K562 (cell line): ENCODE measurements at regions not wholly inside any gene's neighbourhood (a gene's known extent, or its start where the extent isn't known, plus 50 kb on each side); places are given as distances from the start of the nearest gene placed in this dataset.

Experiments used
- ATAC-seq: fragments of 200-7000 bp; cut with Tn5 transposase; 3 replicates; pipeline ENCODE4 v1.9.1; 2020; ENCODE audit warnings: moderate library complexity
- BruUV-seq: library from RNA; stranded (reverse); fragments of 400-500 nt; replicated peaks from 2 replicates; lab custom pipeline; 2021; lab: Mats Ljungman, UMichigan
- CTCF ChIA-PET: fragments of 300-600 bp; formaldehyde crosslinking; extraction: SDS; loops from one replicate; lab custom pipeline; 2021; ENCODE audit warnings: low intra/inter-chr PET ratio; lab: Yijun Ruan, JAX
- POLR2A ChIA-PET: fragments of 300-600, 350-650 bp; sonication (Branson Sonifier 250); formaldehyde crosslinking; extraction: SDS; loops from one replicate; lab custom pipeline; 2021; ENCODE audit warnings: antibody characterized with exemption, inconsistent platforms; lab: Yijun Ruan, JAX
- DNase-seq, 4 experiments: peaks; one replicate each; pipeline versions ENCODE4 v3.0.0 to v3.0.0-alpha.2; 2011 to 2018; ENCODE audit warnings: low spot score in 3 of 4, mixed read lengths in 3 of 4; ENCODE audit errors: extremely low read depth in 1 of 4
- FAIRE-seq: peaks from 2 replicates; lab custom pipeline; 2011; peaks lifted over from hg19 to GRCh38; lab: Jason Lieb, UNC
- H2AFZ ChIP-seq: 2 replicates; pipeline ENCODE4 v1.6.0; 2011; ENCODE audit warnings: low read depth, low read length, control low read depth, inconsistent platforms
- H3K27ac ChIP-seq: fragments of 200-600 bp; 3 replicates; pipeline ENCODE4 v1.8.0; 2011; ENCODE audit warnings: low read depth, mild to moderate bottlenecking, control low read depth, inconsistent platforms, low read length, moderate library complexity, mixed read lengths; ENCODE audit errors: extremely low read depth
- H3K27me3 ChIP-seq, 2 experiments: fragments of 300-600 bp in 1 of 2; 2 replicates in 1 of 2; 3 replicates in 1 of 2; pipeline versions ENCODE4 v1.6.0 to v1.8.0; 2011; ENCODE audit warnings: inconsistent platforms in 2 of 2, low read length in 2 of 2, mild to moderate bottlenecking in 1 of 2, mixed read lengths in 1 of 2, moderate library complexity in 1 of 2; ENCODE audit not compliant: control insufficient read depth in 2 of 2, insufficient read depth in 2 of 2
- H3K36me3 ChIP-seq: fragments of 300-600 bp; 3 replicates; pipeline ENCODE4 v1.8.0; 2011; ENCODE audit warnings: mild to moderate bottlenecking, low read length, inconsistent platforms; ENCODE audit not compliant: control insufficient read depth, insufficient read depth
- H3K4me1 ChIP-seq, 2 experiments: fragments of 200-600 bp in 1 of 2; replicated peaks in 1 of 2; 2 replicates in 1 of 2; 3 replicates in 1 of 2; pipeline versions ENCODE4 v1.5.1 to v1.8.0; 2011; ENCODE audit warnings: inconsistent platforms in 2 of 2, low read length in 2 of 2, mild to moderate bottlenecking in 1 of 2, mixed read lengths in 1 of 2, moderate library complexity in 1 of 2; ENCODE audit not compliant: control insufficient read depth in 2 of 2, insufficient read depth in 2 of 2
- H3K4me2 ChIP-seq: 2 replicates; pipeline ENCODE4 v1.6.1; 2011; ENCODE audit warnings: low read length, control low read depth, inconsistent platforms, mixed read lengths; ENCODE audit not compliant: insufficient read depth
- H3K4me3 ChIP-seq: fragments of 200-600 bp; sonication (generic), shearing (Covaris generic); 2 replicates; pipeline ENCODE4 v1.5.1; 2016; ENCODE audit warnings: control low read depth, inconsistent platforms
- H3K79me2 ChIP-seq: fragments of 200-600 bp; 3 replicates; pipeline ENCODE4 v1.8.0; 2011; ENCODE audit warnings: low read length, inconsistent platforms; ENCODE audit not compliant: control insufficient read depth, insufficient read depth
- H3K9ac ChIP-seq, 2 experiments: 2 replicates each; pipeline versions ENCODE4 v1.6.0 to v1.6.1; 2011; ENCODE audit warnings: low read depth in 2 of 2, low read length in 2 of 2, control low read depth in 1 of 2, inconsistent platforms in 1 of 2, mild to moderate bottlenecking in 1 of 2, mixed read lengths in 1 of 2; ENCODE audit not compliant: insufficient read depth in 1 of 2
- H3K9me1 ChIP-seq: one replicate; pipeline ENCODE4 v1.6.0; 2011; ENCODE audit warnings: inconsistent platforms, mild to moderate bottlenecking, low read length, moderate library complexity; ENCODE audit not compliant: control insufficient read depth, insufficient read depth
- H3K9me3 ChIP-seq: replicated peaks from 2 replicates; pipeline ENCODE4 v1.5.1; 2011; ENCODE audit warnings: low read depth, low read length, inconsistent platforms; ENCODE audit not compliant: control insufficient read depth, insufficient read depth
- H4K20me1 ChIP-seq: replicated peaks from 2 replicates; pipeline ENCODE4 v1.6.1; 2011; ENCODE audit warnings: low read length, inconsistent platforms, mixed read lengths; ENCODE audit not compliant: control insufficient read depth, insufficient read depth
- ERF ChIP-seq: fragments of 450-650 bp; formaldehyde crosslinking; IDR thresholded peaks from 2 replicates; pipeline ENCODE4 v1.4.0; 2020; ENCODE audit warnings: mild to moderate bottlenecking, mixed read lengths
- GATA2 ChIP-seq: sonication (generic); formaldehyde crosslinking; IDR thresholded peaks from 2 replicates; pipeline ENCODE4 v1.4.0; 2020; ENCODE audit warnings: mild to moderate bottlenecking, missing genetic modification reagents
- HDAC1 ChIP-seq, 2 experiments: fragments of 450-650 bp; IDR thresholded peaks; 2 replicates each; pipeline ENCODE4 v1.6.1; 2016 to 2017; ENCODE audit warnings: inconsistent platforms in 1 of 2, mild to moderate bottlenecking in 1 of 2, moderate library complexity in 1 of 2
- NFATC3 ChIP-seq: fragments of 450-650 bp; IDR thresholded peaks from 2 replicates; pipeline ENCODE4 v1.6.1; 2017; ENCODE audit warnings: mild to moderate bottlenecking
- NFE2L1 ChIP-seq: fragments of 450-650 bp; IDR thresholded peaks from 2 replicates; pipeline ENCODE4 v1.6.1; 2016; ENCODE audit warnings: missing genetic modification characterization, low read depth, mild to moderate bottlenecking, missing compliant biosample characterization, moderate library complexity, borderline replicate concordance
- NONO ChIP-seq, 2 experiments: fragments of 200-400 bp in 1 of 2; fragments of 450-650 bp in 1 of 2; formaldehyde crosslinking in 1 of 2; IDR thresholded peaks; 2 replicates each; pipeline ENCODE4 v1.6.1; 2017; ENCODE audit warnings: low read depth in 2 of 2, mild to moderate bottlenecking in 2 of 2, moderate library complexity in 2 of 2, low read length in 1 of 2
- PHF21A ChIP-seq: fragments of 450-650 bp; IDR thresholded peaks from 2 replicates; pipeline ENCODE4 v1.6.1; 2017; ENCODE audit warnings: low read depth, borderline replicate concordance
- SP2 ChIP-seq: IDR thresholded peaks from 2 replicates; pipeline ENCODE4 v1.6.1; 2011; ENCODE audit warnings: mild to moderate bottlenecking, low read depth, low read length, moderate library complexity; ENCODE audit not compliant: poor library complexity, severe bottlenecking; ENCODE audit errors: extremely low read depth
- STAT5A ChIP-seq: IDR thresholded peaks from 2 replicates; pipeline ENCODE4 v1.6.1; 2012; ENCODE audit warnings: low read length, inconsistent platforms, borderline replicate concordance
- SUPT5H ChIP-seq: fragments of 450-650 bp; IDR thresholded peaks from 2 replicates; pipeline ENCODE4 v1.6.1; 2016
- TBP ChIP-seq: optimal IDR thresholded peaks from 2 replicates; pipeline ENCODE3; 2011; ENCODE audit warnings: low read depth, low read length, improper control_type of control experiment
- ZKSCAN1 ChIP-seq: fragments of 150-350 bp; IDR thresholded peaks from 2 replicates; pipeline ENCODE4 v1.6.1; 2016; ENCODE audit warnings: low read depth, low read length
- ZNF12 ChIP-seq: sonication (generic); formaldehyde crosslinking; IDR thresholded peaks from 2 replicates; pipeline ENCODE4 v1.4.0; 2020; ENCODE audit warnings: mild to moderate bottlenecking, missing genetic modification reagents
- WGBS: fragments of 100-300 bp; shearing (Covaris generic); methylation state at CpG from one replicate; pipeline ENCODE4 v1.1.6; 2016; ENCODE audit warnings: low coverage, mixed read lengths; ENCODE audit not compliant: insufficient coverage; ENCODE audit errors: missing lambda C conversion rate; 5-methylcytosine and 5-hydroxymethylcytosine counted together
- in situ Hi-C: fragments of 300-500 bp; cut with MboI; formaldehyde crosslinking; loops from 4 replicates; pipeline ENCODE4 v1.15.0; 2018; ENCODE audit warnings: inconsistent platforms, mixed read lengths
- intact Hi-C: fragments of 100-400 bp; cut with micrococcal nuclease; formaldehyde crosslinking; loops from 2 replicates; pipeline ENCODE4 v1.14.2; 2022
- TF ChIP-seq, protein P1 (sequence below): sonication (generic); formaldehyde crosslinking; IDR thresholded peaks from 2 replicates; pipeline ENCODE4 v1.8.1; 2023; ENCODE audit warnings: mild to moderate bottlenecking, missing genetic modification reagents, moderate library complexity
- TF ChIP-seq, protein P2 (sequence below), 2 experiments: fragments of 450-650 bp in 1 of 2; IDR thresholded peaks; 2 replicates each; pipeline ENCODE4 v1.6.1; 2011 to 2017; ENCODE audit warnings: low read depth in 2 of 2, antibody characterized with exemption in 1 of 2, borderline replicate concordance in 1 of 2, low read length in 1 of 2, mild to moderate bottlenecking in 1 of 2, mixed read lengths in 1 of 2; ENCODE audit not compliant: control insufficient read depth in 1 of 2
- TF ChIP-seq, protein P3 (sequence below): fragments of 200-800 bp; sonication (Bioruptor generic); IDR thresholded peaks from 2 replicates; pipeline ENCODE4 v1.6.1; 2017; ENCODE audit warnings: missing genetic modification characterization, missing compliant biosample characterization

DNA sequence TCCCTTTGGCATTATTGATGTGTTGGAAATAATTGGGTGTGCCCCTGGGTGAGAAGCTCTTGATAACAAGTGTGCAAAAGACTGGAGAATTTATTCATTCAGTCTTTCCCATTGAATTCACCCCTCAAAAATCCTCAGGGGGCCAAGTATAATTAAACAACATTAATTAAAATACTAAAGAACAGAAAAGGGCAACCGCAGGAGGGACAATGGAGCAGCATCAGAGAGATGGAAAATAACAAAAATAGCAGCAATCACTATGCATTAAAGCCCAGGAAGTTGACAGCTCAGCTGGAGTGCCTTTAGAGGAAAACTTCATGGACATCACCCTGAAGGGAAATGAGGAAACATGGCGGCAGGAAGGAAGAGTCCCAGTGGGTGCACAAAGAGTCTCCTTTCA is 227.6 kb downstream of the MINAR1 start:
- Histone ChIP-seq H3K9me1 (no peaks in the 10 kb centered on the region), H3K27ac (no peak overlapping the region), H3K4me2 (no peak overlapping the region), H3K27me3 (no peaks in the 10 kb centered on the region; a peak in 1 of 5 replicates), H3K4me1 (no peaks in the 10 kb centered on the region), H2AFZ (no peak overlapping the region), H3K9ac (no peak overlapping the region), H3K4me3 (no peak overlapping the region), H4K20me1 (no peaks in the 10 kb centered on the region; the same call in 1 of the 2 replicates), H3K79me2 (no peaks in the 10 kb centered on the region), H3K36me3 (no peaks in the 10 kb centered on the region), H3K9me3 (no peaks in the 10 kb centered on the region)
- ATAC-seq (no peak), FAIRE-seq (no peak), DNase-seq (no peak)
- in situ Hi-C loops: no loop called here
- TF ChIP-seq NONO (IDR thresholded peaks at IDR 0.05; ENCODE audit: low read depth in 2 of 2, low read length in 1 of 2) (no peak), STAT5A (no peak), ZNF12 (CRISPR knock-in tag) (no peak), PHF21A (no peak), NFE2L1 (no peak), ERF (CRISPR knock-in tag) (no peak), TBP (no peak), GATA2 (no peak), SUPT5H (no peak), SP2 (no peak), NFATC3 (no peak), ZKSCAN1 (no peak), HDAC1 (IDR thresholded peaks at IDR 0.05) (no peak)
- TF ChIP-seq, protein P1, sequence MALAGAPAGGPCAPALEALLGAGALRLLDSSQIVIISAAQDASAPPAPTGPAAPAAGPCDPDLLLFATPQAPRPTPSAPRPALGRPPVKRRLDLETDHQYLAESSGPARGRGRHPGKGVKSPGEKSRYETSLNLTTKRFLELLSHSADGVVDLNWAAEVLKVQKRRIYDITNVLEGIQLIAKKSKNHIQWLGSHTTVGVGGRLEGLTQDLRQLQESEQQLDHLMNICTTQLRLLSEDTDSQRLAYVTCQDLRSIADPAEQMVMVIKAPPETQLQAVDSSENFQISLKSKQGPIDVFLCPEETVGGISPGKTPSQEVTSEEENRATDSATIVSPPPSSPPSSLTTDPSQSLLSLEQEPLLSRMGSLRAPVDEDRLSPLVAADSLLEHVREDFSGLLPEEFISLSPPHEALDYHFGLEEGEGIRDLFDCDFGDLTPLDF (CRISPR knock-in tag): no peak
- TF ChIP-seq, protein P2, sequence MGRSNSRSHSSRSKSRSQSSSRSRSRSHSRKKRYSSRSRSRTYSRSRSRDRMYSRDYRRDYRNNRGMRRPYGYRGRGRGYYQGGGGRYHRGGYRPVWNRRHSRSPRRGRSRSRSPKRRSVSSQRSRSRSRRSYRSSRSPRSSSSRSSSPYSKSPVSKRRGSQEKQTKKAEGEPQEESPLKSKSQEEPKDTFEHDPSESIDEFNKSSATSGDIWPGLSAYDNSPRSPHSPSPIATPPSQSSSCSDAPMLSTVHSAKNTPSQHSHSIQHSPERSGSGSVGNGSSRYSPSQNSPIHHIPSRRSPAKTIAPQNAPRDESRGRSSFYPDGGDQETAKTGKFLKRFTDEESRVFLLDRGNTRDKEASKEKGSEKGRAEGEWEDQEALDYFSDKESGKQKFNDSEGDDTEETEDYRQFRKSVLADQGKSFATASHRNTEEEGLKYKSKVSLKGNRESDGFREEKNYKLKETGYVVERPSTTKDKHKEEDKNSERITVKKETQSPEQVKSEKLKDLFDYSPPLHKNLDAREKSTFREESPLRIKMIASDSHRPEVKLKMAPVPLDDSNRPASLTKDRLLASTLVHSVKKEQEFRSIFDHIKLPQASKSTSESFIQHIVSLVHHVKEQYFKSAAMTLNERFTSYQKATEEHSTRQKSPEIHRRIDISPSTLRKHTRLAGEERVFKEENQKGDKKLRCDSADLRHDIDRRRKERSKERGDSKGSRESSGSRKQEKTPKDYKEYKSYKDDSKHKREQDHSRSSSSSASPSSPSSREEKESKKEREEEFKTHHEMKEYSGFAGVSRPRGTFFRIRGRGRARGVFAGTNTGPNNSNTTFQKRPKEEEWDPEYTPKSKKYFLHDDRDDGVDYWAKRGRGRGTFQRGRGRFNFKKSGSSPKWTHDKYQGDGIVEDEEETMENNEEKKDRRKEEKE (IDR thresholded peaks at IDR 0.05; ENCODE audit: borderline replicate concordance in 1 of 2, control insufficient read depth in 1 of 2, low read depth in 2 of 2, low read length in 1 of 2): no peak
- TF ChIP-seq, protein P3, sequence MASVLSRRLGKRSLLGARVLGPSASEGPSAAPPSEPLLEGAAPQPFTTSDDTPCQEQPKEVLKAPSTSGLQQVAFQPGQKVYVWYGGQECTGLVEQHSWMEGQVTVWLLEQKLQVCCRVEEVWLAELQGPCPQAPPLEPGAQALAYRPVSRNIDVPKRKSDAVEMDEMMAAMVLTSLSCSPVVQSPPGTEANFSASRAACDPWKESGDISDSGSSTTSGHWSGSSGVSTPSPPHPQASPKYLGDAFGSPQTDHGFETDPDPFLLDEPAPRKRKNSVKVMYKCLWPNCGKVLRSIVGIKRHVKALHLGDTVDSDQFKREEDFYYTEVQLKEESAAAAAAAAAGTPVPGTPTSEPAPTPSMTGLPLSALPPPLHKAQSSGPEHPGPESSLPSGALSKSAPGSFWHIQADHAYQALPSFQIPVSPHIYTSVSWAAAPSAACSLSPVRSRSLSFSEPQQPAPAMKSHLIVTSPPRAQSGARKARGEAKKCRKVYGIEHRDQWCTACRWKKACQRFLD (CRISPR knock-in tag): no peak
- BruUV-seq: no TSS peak
- ChIA-PET POLR2A (no interaction called here), CTCF (no interaction called here)
- 0% methylated on average over 2 of the region's 2 CpGs for WGBS
- intact Hi-C loops: no loop called here
